CD14-positive monocyte (primary cell): ENCODE measurements at regions not wholly inside any gene's neighbourhood (a gene's known extent, or its start where the extent isn't known, plus 50 kb on each side); places are given as distances from the start of the nearest gene placed in this dataset.

Source experiments
- DNase-seq, 3 donors: peaks; one replicate each; pipeline ENCODE4 v3.0.0-alpha.2; 2011 to 2022
- H2AFZ ChIP-seq: 2 replicates; pipeline ENCODE4 v1.6.0; 2012; ENCODE audit warnings: mild to moderate bottlenecking, low read depth, low read length, inconsistent platforms; ENCODE audit not compliant: insufficient read depth, poor library complexity, severe bottlenecking
- H3K27ac ChIP-seq, 2 donors: 1 replicate in 1 of 2; 2 replicates in 1 of 2; pipeline ENCODE4 v1.5.1; 2012 to 2013; ENCODE audit warnings: low read length in 2 of 2, control low read depth in 1 of 2, inconsistent platforms in 1 of 2, low read depth in 1 of 2, mild to moderate bottlenecking in 1 of 2
- H3K27me3 ChIP-seq, 2 donors: one replicate each; pipeline versions ENCODE4 v1.6.0 to v1.6.1; 2011 to 2013; ENCODE audit warnings: low read length in 2 of 2; ENCODE audit not compliant: control insufficient read depth in 2 of 2, insufficient read depth in 2 of 2
- H3K36me3 ChIP-seq, 2 donors: replicated peaks in 1 of 2; 1 replicate in 1 of 2; 2 replicates in 1 of 2; pipeline versions ENCODE4 v1.5.1 to v1.6.1; 2012 to 2013; ENCODE audit warnings: low read length in 2 of 2, control low read depth in 1 of 2, inconsistent platforms in 1 of 2, mild to moderate bottlenecking in 1 of 2; ENCODE audit not compliant: insufficient read depth in 2 of 2, control insufficient read depth in 1 of 2
- H3K4me1 ChIP-seq, 2 donors: 1 replicate in 1 of 2; 2 replicates in 1 of 2; pipeline versions ENCODE4 v1.5.1 to v1.6.1; 2012 to 2013; ENCODE audit warnings: low read length in 2 of 2, control low read depth in 1 of 2, inconsistent platforms in 1 of 2, mild to moderate bottlenecking in 1 of 2, moderate library complexity in 1 of 2; ENCODE audit not compliant: insufficient read depth in 2 of 2, control insufficient read depth in 1 of 2
- H3K4me2 ChIP-seq: replicated peaks from 2 replicates; pipeline ENCODE3; 2012; ENCODE audit warnings: low read length, moderate library complexity, mild to moderate bottlenecking; ENCODE audit not compliant: poor library complexity, severe bottlenecking; ENCODE audit errors: extremely low read depth
- H3K4me3 ChIP-seq, 3 experiments: fragments of 200-600 bp in 1 of 3; sonication (generic) in 1 of 3; replicated peaks in 1 of 3; 1 replicate in 2 of 3; 2 replicates in 1 of 3; pipeline ENCODE4 v1.5.1; 2011 to 2013; ENCODE audit warnings: low read length in 3 of 3, mild to moderate bottlenecking in 3 of 3, control low read depth in 2 of 3, low read depth in 2 of 3, inconsistent platforms in 1 of 3, moderate library complexity in 1 of 3
- H3K79me2 ChIP-seq: 2 replicates; pipeline ENCODE4 v1.6.0; 2012; ENCODE audit warnings: mild to moderate bottlenecking, control low read depth, inconsistent platforms, low read length, moderate library complexity; ENCODE audit not compliant: insufficient read depth
- H3K9ac ChIP-seq: 2 replicates; pipeline ENCODE4 v1.6.0; 2017; ENCODE audit warnings: low read length, mild to moderate bottlenecking; ENCODE audit not compliant: insufficient read depth, poor library complexity, severe bottlenecking
- H3K9me3 ChIP-seq, 2 donors: replicated peaks in 1 of 2; 1 replicate in 1 of 2; 2 replicates in 1 of 2; pipeline versions ENCODE4 v1.5.1 to v1.6.1; 2012 to 2013; ENCODE audit warnings: low read length in 2 of 2, control low read depth in 1 of 2; ENCODE audit not compliant: control insufficient read depth in 1 of 2, insufficient read depth in 1 of 2
- H4K20me1 ChIP-seq: 2 replicates; pipeline ENCODE4 v1.6.0; 2012; ENCODE audit warnings: mild to moderate bottlenecking, low read length, control low read depth, moderate library complexity; ENCODE audit not compliant: insufficient read depth
- H3K27ac Mint-ChIP-seq, 7 donors: one replicate each; pipeline ENCODE4 v1.8.0; 2020; ENCODE audit warnings: mild to moderate bottlenecking in 7 of 7, mixed read lengths in 7 of 7, moderate library complexity in 6 of 7, inconsistent platforms in 2 of 7
- H3K27me3 Mint-ChIP-seq, 3 donors: one replicate each; pipeline ENCODE4 v1.8.0; 2021 to 2022; ENCODE audit warnings: low read depth in 3 of 3, mild to moderate bottlenecking in 3 of 3, mixed read lengths in 3 of 3, moderate library complexity in 3 of 3, inconsistent platforms in 1 of 3
- H3K36me3 Mint-ChIP-seq, 2 donors: one replicate each; pipeline ENCODE4 v1.8.0; 2020; ENCODE audit warnings: mixed read lengths in 2 of 2, inconsistent platforms in 1 of 2, mild to moderate bottlenecking in 1 of 2
- H3K4me1 Mint-ChIP-seq: one replicate; pipeline ENCODE4 v1.8.0; 2020; ENCODE audit warnings: mild to moderate bottlenecking, mixed read lengths
- H3K4me3 Mint-ChIP-seq, 2 donors: one replicate each; pipeline ENCODE4 v1.8.0; 2020; ENCODE audit warnings: mild to moderate bottlenecking in 2 of 2, mixed read lengths in 2 of 2, moderate library complexity in 1 of 2
- H3K9me3 Mint-ChIP-seq, 7 donors: one replicate each; pipeline ENCODE4 v1.8.0; 2020 to 2022; ENCODE audit warnings: mixed read lengths in 7 of 7, mild to moderate bottlenecking in 6 of 7, moderate library complexity in 6 of 7, inconsistent platforms in 2 of 7
- CTCF ChIP-seq: fragments of 200-600 bp; IDR thresholded peaks from one replicate; pipeline ENCODE4 v1.8.0; 2022; ENCODE audit warnings: antibody characterized with exemption, mild to moderate bottlenecking
- whole genome bisulfite sequencing: methylation state at CpG from one replicate; pipeline ENCODE4 v1.1.5; 2013; ENCODE audit warnings: missing lambda C conversion rate; ENCODE audit not compliant: insufficient coverage; 5-methylcytosine and 5-hydroxymethylcytosine counted together
- intact Hi-C, 2 donors: fragments of 100-400 bp; cut with micrococcal nuclease; formaldehyde crosslinking; loops; one replicate each; pipeline versions ENCODE4 v1.15.0 to v1.15.1; 2023

GRCh38 chr12:16920451-16920850, 314.5 kb upstream of the LMO3 start:
- H3K27me3 ChIP-seq = no peaks in the 10 kb centered on the region
- Mint-ChIP-seq H3K4me1 (no peaks in the 10 kb centered on the region), H3K4me3 (no peak overlapping the region), H3K27ac (no peak overlapping the region), H3K36me3 (no peaks in the 10 kb centered on the region), H3K27me3 (peaks cover 0 to 1% (median 1%) of the 10 kb centered on the region in 3 donors), H3K9me3 (peaks cover 5 to 14% (median 9%) of the 10 kb centered on the region in 7 donors)
- H3K27ac ChIP-seq = no peak overlapping the region
- H2AFZ ChIP-seq = no peak overlapping the region
- no peak for DNase-seq
- intact Hi-C loops = no loop called here
- H3K36me3 ChIP-seq = no peaks in the 10 kb centered on the region
- WGBS = no CpG with 5 or more reads among the region's 1 CpG
- no peaks in the 10 kb centered on the region for H3K4me1 ChIP-seq
- H3K4me2 ChIP-seq = no peak overlapping the region
- no peak overlapping the region for H3K9ac ChIP-seq
- no peaks in the 10 kb centered on the region for H4K20me1 ChIP-seq
- H3K4me3 ChIP-seq = no peak overlapping the region
- peaks cover 15 to 18% of the 10 kb centered on the region in 2 donors for H3K9me3 ChIP-seq
- no peaks in the 10 kb centered on the region for H3K79me2 ChIP-seq
- no peak for TF ChIP-seq CTCF

- intact Hi-C loops = no loop called here
- Mint-ChIP-seq H3K27me3 (peaks cover 0 to 1% (median 1%) of the 10 kb centered on the region in 3 donors), H3K4me1 (no peaks in the 10 kb centered on the region)
Observed at GRCh38 chr12:16919551-16919950, 313.6 kb upstream of the LMO3 start.

More at GRCh38 chr12:16919551-16919950, 313.6 kb upstream of the LMO3 start:
- Histone ChIP-seq H4K20me1 (no peaks in the 10 kb centered on the region), H3K27ac (no peak overlapping the region), H2AFZ (no peak overlapping the region), H3K27me3 (no peaks in the 10 kb centered on the region), H3K4me3 (no peak overlapping the region), H3K9ac (no peak overlapping the region), H3K9me3 (peaks cover 15 to 18% of the 10 kb centered on the region in 2 donors), H3K36me3 (no peaks in the 10 kb centered on the region), H3K79me2 (no peaks in the 10 kb centered on the region), H3K4me2 (no peak overlapping the region), H3K4me1 (no peaks in the 10 kb centered on the region)
- no peak overlapping the region for H3K27ac Mint-ChIP-seq
- peaks cover 5 to 13% (median 9%) of the 10 kb centered on the region in 7 donors for H3K9me3 Mint-ChIP-seq
- no peak for DNase-seq
- no peak for TF ChIP-seq CTCF
- H3K4me3 Mint-ChIP-seq = no peak overlapping the region
- H3K36me3 Mint-ChIP-seq = no peaks in the 10 kb centered on the region
